ENCODE measurements at regions not wholly inside any gene's neighbourhood (a gene's known extent, or its start where the extent isn't known, plus 50 kb on each side); places are given as distances from the start of the nearest gene placed in this dataset.

DNA sequence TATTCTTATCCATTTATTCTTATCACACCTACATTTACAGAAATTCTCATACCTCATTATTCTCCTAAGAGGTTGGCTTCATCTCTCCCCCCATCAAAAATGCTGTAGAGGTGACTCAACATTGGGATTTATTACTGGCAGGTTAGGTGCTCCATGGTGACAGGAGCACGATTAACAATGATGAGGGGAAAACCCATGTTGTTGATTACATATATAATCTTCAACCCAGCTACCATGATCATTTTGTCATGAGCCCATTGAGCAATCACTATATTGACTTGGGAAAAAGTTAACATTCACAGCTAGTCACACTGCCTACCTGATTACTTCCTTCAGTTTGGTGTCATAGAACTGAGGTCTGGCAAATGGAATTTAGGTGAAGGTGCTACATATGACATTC is 712.1 kb upstream of the CHRM3 start:
- Histone ChIP-seq H3K9ac (replicated peaks; ENCODE audit: extremely low read depth, insufficient read depth, low read length) (no peak overlapping the region), H3K9me1 (replicated peaks; ENCODE audit: control insufficient read depth, extremely low read depth, insufficient read depth, low read length) (no peaks in the 10 kb centered on the region), H3K9me3 (replicated peaks; ENCODE audit: control insufficient read depth, insufficient read depth, low read length) (peaks cover 2% of the 10 kb centered on the region), H3K79me2 (ENCODE audit: control insufficient read depth, insufficient read depth, low read length) (no peaks in the 10 kb centered on the region), H4K20me1 (replicated peaks; ENCODE audit: control insufficient read depth, extremely low read depth, insufficient read depth, low read length) (no peaks in the 10 kb centered on the region), H3K27me3 (ENCODE audit: control insufficient read depth in 2 of 2, insufficient read depth in 2 of 2, low read length in 2 of 2) (no peaks in the 10 kb centered on the region), H3K36me3 (ENCODE audit: control insufficient read depth in 2 of 2, extremely low read depth in 1 of 2, insufficient read depth in 2 of 2, low read length in 2 of 2) (no peaks in the 10 kb centered on the region), H3K27ac (ENCODE audit: insufficient read depth, low read depth, low read length) (no peak overlapping the region), H3K4me2 (ENCODE audit: insufficient read depth, low read length) (no peak overlapping the region), H2AFZ (ENCODE audit: low read depth, low read length) (no peak overlapping the region), H3K4me1 (ENCODE audit: control insufficient read depth, extremely low read depth, insufficient read depth, low read length) (no peaks in the 10 kb centered on the region), H3K4me3 (replicated peaks in 1 of 3; ENCODE audit: insufficient read depth in 1 of 3, low read depth in 1 of 3, low read length in 3 of 3) (no peak overlapping the region)
- intact Hi-C loops (cut with micrococcal nuclease) (no loop called here), dilution Hi-C loops (cut with MboI; ENCODE audit: extremely low pct_ligation_motif_present, low sequenced_read_pairs) (no loop called here)
- TF ChIP-seq JUN (IDR thresholded peaks at IDR 0.05; ENCODE audit: borderline replicate concordance, insufficient read depth, insufficient read length, low read depth), result no peak
- FAIRE-seq (no peak), DNase-seq (ENCODE audit: low read depth, low spot score) (no peak)
- ChIA-PET CTCF (no interaction called here), POLR2A (no interaction called here)
- BruUV-seq (replicated peaks), result no TSS peak

DNA sequence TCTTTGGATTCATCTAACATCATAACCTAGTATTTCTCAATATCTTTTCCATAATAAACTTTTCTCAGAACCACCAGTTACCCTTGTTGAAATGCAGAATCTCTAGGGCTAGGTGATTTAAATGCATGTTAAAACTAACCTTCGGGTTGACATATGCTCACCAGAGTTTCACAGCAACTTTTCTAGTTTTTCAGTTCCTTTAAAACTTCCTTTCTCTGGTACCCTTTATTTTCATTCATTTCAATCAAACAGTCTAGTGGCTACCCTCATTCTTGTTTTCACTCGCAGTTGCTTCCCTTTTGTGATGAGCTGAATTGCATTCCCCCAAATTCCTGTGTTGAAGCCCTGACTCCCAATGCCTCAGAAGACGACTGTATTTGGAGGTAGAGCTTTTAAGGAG is 712.8 kb upstream of the CHRM3 start:
- Histone ChIP-seq H3K27me3 (ENCODE audit: control insufficient read depth in 2 of 2, insufficient read depth in 2 of 2, low read length in 2 of 2) (no peaks in the 10 kb centered on the region), H3K9ac (replicated peaks; ENCODE audit: extremely low read depth, insufficient read depth, low read length) (no peak overlapping the region), H3K4me2 (ENCODE audit: insufficient read depth, low read length) (no peak overlapping the region), H3K9me1 (replicated peaks; ENCODE audit: control insufficient read depth, extremely low read depth, insufficient read depth, low read length) (no peaks in the 10 kb centered on the region), H3K9me3 (replicated peaks; ENCODE audit: control insufficient read depth, insufficient read depth, low read length) (peaks cover 2% of the 10 kb centered on the region), H3K27ac (ENCODE audit: insufficient read depth, low read depth, low read length) (no peak overlapping the region), H3K4me1 (ENCODE audit: control insufficient read depth, extremely low read depth, insufficient read depth, low read length) (no peaks in the 10 kb centered on the region), H4K20me1 (replicated peaks; ENCODE audit: control insufficient read depth, extremely low read depth, insufficient read depth, low read length) (no peaks in the 10 kb centered on the region), H3K4me3 (replicated peaks in 1 of 3; ENCODE audit: insufficient read depth in 1 of 3, low read depth in 1 of 3, low read length in 3 of 3) (no peak overlapping the region), H3K79me2 (ENCODE audit: control insufficient read depth, insufficient read depth, low read length) (no peaks in the 10 kb centered on the region), H2AFZ (ENCODE audit: low read depth, low read length) (no peak overlapping the region), H3K36me3 (ENCODE audit: control insufficient read depth in 2 of 2, extremely low read depth in 1 of 2, insufficient read depth in 2 of 2, low read length in 2 of 2) (no peaks in the 10 kb centered on the region)
- FAIRE-seq (no peak), DNase-seq (ENCODE audit: low read depth, low spot score) (no peak)
- dilution Hi-C loops (cut with MboI; ENCODE audit: extremely low pct_ligation_motif_present, low sequenced_read_pairs), result no loop called here
- intact Hi-C loops (cut with micrococcal nuclease), result no loop called here
- ChIA-PET CTCF (no interaction called here), POLR2A (no interaction called here)
- TF ChIP-seq POLR2AphosphoS5 (IDR thresholded peaks at IDR 0.05; ENCODE audit: insufficient read depth, low read depth, low read length) (no peak), MYC (IDR thresholded peaks at IDR 0.05; ENCODE audit: low read depth, low read length) (no peak), GATA2 (IDR thresholded peaks at IDR 0.05; ENCODE audit: insufficient read depth, insufficient read length, low read depth, low read length) (no peak), POLR2A (IDR thresholded peaks at IDR 0.05; ENCODE audit: low read depth, low read length) (no peak), FOS (IDR thresholded peaks at IDR 0.05; ENCODE audit: borderline replicate concordance, insufficient read depth, low read length) (no peak), JUN (IDR thresholded peaks at IDR 0.05; ENCODE audit: borderline replicate concordance, insufficient read depth, insufficient read length, low read depth) (no peak)
- TF ChIP-seq, protein P1, sequence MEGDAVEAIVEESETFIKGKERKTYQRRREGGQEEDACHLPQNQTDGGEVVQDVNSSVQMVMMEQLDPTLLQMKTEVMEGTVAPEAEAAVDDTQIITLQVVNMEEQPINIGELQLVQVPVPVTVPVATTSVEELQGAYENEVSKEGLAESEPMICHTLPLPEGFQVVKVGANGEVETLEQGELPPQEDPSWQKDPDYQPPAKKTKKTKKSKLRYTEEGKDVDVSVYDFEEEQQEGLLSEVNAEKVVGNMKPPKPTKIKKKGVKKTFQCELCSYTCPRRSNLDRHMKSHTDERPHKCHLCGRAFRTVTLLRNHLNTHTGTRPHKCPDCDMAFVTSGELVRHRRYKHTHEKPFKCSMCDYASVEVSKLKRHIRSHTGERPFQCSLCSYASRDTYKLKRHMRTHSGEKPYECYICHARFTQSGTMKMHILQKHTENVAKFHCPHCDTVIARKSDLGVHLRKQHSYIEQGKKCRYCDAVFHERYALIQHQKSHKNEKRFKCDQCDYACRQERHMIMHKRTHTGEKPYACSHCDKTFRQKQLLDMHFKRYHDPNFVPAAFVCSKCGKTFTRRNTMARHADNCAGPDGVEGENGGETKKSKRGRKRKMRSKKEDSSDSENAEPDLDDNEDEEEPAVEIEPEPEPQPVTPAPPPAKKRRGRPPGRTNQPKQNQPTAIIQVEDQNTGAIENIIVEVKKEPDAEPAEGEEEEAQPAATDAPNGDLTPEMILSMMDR (IDR thresholded peaks at IDR 0.05; ENCODE audit: extremely low read depth in 1 of 2, insufficient read depth in 1 of 2, low read depth in 1 of 2, low read length in 2 of 2), result no peak
- TF ChIP-seq, protein P2, sequence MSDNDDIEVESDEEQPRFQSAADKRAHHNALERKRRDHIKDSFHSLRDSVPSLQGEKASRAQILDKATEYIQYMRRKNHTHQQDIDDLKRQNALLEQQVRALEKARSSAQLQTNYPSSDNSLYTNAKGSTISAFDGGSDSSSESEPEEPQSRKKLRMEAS (IDR thresholded peaks at IDR 0.05; ENCODE audit: insufficient read depth, insufficient read length), result no peak
- no TSS peak for BruUV-seq (replicated peaks)

Data from endothelial cell of umbilical vein (primary cell).